Activated CD8-positive, alpha-beta memory T cell treated with anti-CD3 and anti-CD28 coated beads, Interleukin-2, amount 50 U/mL, for 24 hours (primary cell): ENCODE measurements at regions not wholly inside any gene's neighbourhood (a gene's known extent, or its start where the extent isn't known, plus 50 kb on each side); places are given as distances from the start of the nearest gene placed in this dataset.

Source experiments
- DNase-seq: peaks from one replicate; pipeline ENCODE4 v3.0.0-alpha.2; 2020; ENCODE audit errors: extremely low read depth

DNA sequence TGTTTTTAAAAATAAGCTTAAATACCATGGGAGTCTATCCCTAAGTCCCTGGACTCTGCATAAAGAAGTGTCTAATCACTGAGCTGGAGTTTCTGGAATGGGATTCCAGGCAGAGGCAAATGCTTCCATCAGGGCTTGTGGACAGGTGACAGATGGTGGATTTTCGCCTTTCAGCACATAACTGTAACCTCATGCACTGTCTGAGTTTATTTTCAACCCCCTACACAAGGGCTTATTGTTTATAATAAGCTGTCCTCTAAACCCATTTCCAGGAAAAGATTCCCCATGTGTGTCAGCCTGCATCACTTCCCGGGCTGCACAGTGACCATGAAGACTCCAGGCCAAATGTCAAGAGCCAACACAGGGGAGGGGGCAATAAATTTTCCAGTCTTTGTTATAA is 264.0 kb downstream of the PIK3R1 start:
- no peak for DNase-seq

DNA sequence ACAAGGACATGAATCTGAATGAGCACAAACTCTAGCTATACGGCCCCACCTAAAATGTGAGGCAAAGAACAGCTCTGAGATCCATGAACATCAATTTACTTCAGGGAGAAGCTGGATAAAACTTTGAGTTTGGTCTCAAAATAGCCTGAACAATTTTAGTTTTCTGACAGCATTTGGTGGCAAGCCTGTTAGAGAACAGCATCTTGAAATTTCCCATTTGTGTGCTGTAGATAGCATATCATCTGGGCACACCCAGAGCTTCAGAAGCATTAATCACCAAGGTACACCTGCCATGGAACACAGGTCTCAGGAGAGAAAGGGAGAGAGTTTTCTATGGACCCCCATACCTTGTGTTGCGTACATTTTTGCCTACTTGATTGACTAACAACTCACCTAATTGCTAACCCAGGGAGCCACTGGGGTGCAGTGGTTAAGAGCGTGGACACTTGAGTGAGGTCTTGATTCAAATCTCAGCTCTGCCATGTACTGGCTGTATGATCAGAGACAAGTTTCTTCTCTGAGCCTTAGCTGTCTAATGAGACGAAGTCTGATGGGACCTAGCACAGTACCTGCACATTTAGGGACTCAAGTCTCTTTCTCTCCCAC is 264.9 kb downstream of the PIK3R1 start:
- DNase-seq = no peak

DNA sequence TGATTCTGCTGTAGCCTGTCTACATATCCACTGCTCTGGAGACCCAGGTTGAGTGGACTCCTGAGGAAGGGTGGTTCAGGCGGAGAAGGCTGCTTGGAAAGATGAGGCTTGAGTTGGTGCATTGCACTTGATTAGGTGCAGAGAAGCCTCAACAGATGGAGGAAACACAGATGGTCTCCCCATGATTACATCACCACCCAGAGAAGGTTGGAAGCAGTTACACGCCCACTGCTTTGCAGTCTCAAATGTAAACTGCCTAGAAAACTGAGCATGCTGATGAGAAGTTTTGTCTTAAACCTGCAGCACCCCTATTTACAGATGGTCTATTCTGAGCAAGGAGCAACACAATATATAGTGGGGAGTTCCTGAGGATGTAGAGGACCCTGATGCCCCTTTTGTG is 266.6 kb downstream of the PIK3R1 start:
- no peak for DNase-seq

DNA sequence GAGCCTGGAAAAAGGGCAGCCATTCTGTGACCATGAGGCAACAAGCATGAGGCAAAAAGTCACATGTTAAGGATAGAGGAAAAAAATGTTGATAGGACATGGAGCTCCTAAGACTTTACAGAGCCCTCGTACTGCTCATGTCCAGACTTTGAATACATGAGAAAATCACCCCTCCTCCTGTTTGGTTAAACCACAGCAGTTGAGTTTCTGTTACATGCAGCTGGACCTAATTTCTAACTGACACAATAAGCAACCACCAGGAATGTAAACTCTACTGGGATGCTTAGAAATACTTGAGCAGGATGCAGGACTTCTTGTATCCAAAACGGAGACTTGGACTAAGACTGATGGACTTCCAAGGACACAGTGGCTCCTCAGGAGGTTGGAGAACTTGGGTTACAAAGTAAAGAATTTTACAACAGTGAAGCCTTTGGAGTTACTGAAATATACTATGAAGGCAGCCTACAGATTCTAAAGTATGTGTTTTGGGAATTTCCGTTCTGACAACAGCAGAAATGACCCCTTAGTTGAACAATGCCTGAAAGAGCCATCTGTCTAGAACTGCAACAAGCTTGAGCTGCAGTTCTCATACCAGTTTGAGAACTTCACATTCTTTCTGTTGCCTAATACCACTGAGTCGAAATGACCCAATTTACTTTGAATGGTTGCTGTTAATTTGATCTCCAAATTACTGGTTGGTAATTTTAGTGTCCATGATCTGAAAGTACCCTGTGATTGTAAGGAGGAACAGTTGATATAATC is 268.9 kb downstream of the PIK3R1 start:
- no peak for DNase-seq

DNA sequence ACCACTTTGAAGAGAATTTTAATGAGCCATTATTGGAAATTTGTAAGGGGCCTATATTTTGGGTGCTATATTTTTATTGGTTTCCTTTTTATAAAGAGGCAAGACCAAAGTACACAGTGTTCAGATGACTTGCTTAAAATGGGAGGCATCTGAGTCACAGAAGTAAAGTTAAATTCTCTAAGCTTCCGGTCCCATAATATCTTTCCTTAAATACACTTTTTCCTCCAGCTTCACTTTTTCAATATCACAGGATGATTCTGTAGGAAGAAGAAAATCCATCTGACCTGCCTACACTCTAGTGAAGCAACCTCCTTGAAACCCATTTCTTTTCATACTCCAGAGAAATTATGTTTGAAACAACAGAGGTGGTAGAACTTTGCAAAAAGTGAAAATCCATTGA is 274.0 kb downstream of the PIK3R1 start:
- DNase-seq = no peak

DNA sequence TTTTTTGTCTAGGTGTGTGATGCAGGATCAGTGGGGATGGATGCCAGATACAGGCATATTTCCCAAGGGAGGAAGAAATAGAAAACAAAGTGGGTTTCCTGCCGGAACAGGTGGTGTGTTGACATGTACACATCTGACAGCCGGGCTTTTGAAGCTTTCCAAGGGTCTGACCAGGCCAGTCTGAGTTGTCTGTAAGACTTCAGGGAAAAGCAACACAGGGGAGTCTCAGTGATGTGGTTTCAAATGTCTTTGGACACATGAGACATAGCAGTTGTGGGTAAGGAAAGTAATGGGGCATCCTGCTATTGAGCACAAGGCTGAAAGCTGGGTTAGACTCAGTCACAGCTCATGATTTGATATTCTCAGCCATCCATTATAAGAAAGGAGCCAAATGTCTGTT is 274.9 kb downstream of the PIK3R1 start:
- DNase-seq = no peak

DNA sequence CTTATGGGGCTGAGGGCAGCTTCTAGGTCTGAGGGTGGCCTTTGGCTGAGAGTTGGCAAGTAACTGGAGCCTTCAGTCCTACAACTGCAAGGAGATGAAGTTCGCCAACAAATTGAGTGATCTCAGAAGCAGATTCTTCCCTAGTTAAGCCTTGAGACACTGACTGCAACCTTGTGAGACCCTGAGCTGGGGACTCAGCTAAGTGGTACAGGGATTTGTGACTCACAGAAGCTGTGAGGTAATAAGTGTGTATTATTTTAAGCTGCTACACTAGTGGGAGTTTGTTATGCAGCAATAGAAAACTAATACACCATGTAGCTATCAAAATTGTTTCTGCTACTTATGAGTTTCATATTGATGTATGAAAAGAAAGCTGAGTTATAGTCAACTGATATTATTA is 279.2 kb downstream of the PIK3R1 start:
- no peak for DNase-seq

DNA sequence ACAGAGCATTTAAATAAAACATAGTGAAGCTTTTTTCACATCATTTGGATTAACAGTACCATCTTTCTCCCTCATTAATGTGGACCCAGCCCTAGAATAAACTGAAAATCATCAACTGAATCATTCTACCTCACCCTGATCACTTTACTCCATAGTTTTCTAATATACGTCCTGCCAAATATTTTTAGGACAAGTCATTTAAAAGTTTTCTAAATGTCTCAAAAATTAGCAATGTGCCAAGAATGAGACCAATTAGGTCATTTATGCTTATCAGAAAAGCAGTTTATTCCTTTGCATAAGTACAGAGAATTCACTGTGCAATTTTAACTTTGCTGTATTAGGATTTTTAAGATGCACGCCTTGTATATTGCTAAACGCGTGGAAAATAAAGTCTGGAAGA is 284.4 kb downstream of the PIK3R1 start:
- no peak for DNase-seq

DNA sequence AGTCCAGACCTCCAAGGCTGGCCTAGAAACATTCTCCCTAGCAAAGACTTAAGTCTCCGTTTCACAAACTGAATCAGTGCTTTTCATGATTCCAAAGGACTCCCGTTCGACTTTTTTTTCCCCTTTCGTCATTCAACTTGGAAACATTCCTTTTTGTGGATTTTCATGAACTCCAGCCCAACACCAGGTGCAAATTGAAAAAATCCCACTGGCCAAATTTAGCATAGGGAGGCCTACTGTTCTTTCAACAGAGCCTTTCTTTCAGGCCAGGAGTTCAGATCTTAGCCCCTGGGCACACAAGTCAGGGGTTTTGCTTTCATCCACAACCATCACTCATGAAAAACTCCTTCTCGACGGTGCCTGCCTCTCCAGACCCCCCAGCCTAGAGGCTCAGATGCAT is 285.3 kb downstream of the PIK3R1 start:
- DNase-seq = no peak

DNA sequence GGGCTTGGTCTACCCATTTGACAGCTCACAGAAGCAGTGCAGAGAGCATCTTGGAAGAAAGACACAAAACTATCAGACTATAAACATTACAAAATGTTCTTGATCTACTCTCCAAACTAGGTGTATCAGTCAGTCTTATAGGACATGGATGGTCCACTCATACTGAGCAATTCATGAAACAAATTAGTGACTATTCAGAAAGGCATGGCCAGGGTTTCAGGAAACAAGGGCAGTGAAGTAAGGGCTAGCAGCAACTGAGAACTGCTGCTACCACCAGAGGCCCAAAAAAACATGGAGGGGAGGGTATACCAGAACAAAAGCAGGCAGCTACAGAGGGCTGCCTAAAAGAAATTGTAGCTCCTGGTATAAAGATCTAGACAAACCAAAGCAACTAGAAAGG is 287.0 kb downstream of the PIK3R1 start:
- no peak for DNase-seq

DNA sequence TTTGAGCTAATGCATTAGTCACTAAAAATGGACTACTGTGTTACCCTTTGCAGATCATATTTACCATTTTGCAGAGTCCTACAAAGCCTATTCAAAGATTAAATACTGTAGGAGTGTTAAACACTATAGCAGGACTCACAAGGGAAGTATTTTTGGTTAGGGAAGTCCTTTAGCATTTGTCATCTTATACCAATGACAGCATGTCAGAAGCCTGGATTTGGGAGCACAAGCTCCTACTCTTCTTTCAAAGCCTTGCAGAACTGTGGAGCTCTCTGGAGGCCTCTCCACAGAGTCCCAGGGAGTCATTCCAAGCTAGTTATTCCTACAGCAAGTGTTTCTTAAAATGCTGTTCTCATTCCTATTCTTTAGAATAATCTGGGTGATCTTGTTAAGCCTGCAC is 288.8 kb downstream of the PIK3R1 start:
- no peak for DNase-seq

DNA sequence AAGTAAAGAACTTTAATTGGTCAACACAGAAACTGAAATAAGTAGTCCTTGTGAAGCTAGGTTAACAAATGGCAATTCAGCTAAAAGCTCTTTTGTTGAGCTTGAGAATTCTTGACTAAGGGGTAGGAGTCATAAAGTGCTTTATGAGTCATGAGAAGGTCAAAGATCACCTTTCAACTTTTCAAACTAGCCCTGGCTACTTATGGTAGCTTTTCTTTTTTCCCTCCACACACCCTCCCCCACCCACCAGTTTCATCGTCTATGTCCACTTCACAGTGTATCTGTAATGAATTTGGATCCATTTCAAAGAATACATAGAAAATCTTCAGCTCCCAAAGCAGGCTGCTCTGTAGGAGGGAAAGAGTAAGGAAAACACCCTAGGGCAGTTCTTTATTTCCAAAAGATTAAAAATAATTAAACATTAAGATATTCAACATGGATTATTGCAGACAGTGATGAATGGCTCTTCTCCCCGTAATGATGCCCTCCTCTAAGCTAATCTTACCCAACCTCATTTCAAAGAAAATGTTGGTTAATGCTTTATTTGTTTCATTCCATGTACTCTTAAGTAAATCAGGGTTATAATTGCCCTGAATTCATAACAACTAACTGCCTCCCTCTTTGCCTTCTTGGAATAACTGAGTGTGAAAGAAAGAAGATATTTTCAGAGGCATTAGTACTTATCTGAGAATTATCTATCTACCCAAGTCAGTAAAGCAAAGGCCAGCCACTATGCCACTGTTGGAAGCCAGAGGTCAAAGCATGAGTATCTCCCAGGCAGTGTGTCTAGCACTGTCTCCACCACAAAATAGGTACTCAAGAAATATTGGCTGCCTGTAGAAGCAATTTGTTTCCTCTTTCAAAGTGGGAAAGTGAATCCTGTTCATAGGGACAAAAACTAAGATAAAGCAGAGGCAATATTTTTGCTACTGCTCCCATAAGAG is 290.6 kb downstream of the PIK3R1 start:
- no peak for DNase-seq

DNA sequence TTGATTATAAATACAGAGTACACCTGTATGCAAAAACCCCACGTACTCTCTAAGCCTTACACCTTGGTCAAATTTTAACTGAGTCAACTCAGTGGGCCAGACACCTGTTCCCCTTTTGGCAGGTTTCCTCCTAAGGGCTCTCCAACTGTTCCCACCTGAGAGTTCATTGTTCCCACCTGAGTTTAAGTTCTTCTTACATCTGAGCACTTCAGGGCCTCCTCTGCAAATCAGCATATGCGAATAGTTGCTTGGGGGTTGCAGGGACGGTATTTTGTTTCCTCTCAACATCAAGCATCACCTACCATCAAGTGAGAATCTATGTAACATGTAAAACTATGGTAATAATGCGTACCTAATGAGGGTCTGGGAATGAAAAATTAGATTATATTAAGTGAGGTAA is 300.0 kb downstream of the PIK3R1 start:
- DNase-seq = no peak

DNA sequence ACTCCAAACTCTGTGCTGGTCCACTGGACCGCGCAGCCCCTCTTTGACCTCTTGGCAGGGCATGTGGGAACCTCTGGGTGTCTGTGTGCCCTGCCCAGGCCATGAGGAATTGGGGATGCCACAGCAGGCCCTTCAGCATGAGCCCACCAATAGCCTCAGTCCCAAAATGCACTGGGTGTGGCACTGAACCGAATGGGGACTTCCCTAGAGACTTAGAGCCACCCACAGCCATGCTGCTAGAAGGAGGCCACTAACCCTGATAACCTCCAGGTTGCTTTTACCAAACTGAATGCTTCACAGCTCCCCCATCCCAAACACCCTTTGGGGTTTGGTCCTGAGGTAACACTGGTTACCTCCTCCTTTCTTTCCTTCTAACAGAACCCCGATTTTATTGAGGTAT is 302.7 kb downstream of the PIK3R1 start:
- DNase-seq = no peak

DNA sequence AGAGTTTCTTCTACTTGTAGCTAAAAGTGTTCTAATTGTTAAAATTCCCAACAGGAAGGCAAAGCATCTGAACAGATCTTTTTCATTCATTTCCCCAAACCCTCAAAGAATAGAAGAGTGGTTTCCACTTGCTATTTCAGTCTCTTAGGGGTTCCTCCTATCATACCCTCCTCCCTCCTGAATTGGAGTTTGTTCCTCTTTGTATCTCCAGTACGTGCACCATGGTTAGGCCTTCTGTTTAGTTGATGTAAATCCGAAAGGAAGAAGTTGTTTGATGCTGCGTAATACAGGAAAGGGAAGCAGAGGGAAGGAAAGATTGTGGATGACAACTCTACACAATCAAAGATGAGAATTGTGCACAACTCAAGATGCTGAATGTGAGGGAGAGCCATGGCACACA is 303.6 kb downstream of the PIK3R1 start:
- no peak for DNase-seq

DNA sequence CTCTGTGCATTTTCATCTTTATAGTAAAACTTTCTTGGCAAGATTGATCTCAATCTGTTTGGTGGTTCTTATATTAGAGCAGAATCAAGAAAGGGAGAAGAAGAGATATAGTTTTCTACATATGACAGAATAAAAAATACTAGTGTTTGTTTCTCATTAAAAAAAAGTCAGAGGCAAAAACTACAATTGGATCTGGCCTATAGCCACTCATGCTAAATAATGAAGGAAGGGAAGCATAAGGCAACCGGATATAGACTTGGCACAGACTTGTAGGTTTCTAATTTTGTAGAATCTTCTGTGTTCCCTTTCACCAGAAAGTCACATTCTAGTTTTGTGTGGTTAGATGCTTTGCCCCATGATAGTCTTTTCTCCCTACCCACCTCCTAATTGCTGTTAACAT is 306.2 kb downstream of the PIK3R1 start:
- DNase-seq = no peak

DNA sequence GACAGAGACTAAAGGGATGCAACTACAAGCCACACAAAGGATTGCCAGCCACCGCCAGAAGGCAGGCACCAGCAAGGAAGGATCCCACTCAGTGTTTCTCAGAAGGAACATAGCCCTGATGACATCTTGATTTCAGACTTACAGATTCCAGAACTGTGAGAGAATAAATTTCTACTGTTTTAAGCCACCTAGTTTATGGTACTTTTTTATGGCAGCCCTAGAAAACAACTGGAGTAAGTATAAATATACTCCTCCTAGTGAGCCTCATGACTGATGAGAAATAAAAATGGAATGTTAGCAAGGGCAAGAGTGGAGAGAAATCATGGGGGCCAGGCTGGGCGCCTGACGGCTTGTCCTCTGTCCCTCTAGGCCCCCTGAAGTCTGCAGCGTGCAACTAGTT is 307.3 kb downstream of the PIK3R1 start:
- no peak for DNase-seq

DNA sequence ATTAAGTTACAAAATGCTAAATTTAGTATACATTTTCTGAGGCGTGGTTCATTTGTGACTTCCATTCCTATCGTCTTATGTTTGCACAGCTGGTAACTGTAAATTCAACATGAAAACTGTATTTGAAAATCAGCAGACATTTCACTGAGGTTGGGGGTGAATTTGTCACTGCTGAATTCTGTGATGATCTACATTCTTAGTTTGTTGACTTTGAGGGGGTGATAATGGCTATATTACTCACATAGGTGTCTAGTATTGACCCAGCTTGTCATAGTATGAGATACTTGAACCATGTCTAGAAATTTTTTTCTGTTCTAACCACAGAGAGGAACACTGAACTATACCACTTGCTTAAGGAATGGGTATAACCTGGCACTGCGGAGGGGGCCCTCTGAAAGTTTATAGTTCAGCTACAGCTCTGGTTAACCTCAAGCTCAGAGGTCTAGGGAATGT is 313.3 kb downstream of the PIK3R1 start:
- DNase-seq = no peak

DNA sequence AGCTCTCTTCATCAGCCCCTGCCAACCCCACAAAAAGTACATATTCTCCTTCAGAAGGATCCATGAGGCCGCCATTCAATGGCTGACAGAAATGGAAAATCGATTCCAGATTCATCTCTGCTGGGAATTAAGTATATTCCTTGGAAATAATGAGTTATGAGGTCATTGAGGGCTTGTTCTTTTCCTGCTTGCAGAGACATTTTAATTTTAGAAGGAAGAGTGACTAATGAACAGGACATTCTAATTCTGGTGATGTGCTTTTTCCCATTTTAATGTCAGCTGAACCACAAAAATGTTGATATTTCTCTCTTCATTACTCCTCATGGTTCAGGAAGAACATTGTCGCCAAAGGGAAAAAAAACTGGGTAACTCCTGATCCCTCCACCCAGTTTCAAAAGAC is 314.0 kb downstream of the PIK3R1 start:
- DNase-seq = no peak

DNA sequence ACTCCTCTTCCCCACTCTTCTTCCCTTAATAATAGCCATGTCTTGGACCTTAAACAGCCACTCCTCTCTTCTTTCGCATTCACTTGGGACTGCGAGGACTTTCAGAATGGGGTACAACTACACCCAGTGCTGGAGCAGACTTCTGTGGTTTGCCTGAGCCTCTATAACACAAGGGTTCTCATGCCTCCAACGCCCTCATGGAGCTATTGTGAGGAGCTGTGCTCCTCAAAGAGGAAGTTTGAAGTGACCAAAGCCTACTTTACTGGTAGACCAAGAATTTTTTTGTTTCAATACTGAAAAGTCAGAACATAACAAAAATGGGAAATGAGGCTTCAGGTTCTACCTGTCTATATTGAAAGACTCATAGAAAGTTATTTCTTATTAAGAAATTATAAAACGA is 316.4 kb downstream of the PIK3R1 start:
- DNase-seq = no peak

DNA sequence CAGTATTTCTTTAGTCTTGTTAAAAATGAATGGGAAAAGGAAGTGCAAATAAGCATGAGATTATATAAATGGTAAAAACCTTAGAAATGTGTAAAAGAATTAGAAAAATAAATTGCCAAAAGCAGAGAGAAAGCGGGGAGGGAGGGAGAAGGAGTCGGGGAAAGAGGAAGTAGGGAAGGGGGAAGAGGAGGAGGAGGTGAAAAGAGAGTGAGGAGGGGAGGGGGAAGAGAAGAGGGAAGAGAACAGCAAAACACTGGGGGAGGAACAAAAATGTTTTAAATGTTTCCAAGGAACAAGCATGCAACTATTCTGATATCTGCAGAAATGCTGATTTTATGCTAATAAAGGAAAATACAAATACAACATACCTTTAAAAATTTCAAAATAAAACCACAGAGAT is 317.5 kb downstream of the PIK3R1 start:
- no peak for DNase-seq

DNA sequence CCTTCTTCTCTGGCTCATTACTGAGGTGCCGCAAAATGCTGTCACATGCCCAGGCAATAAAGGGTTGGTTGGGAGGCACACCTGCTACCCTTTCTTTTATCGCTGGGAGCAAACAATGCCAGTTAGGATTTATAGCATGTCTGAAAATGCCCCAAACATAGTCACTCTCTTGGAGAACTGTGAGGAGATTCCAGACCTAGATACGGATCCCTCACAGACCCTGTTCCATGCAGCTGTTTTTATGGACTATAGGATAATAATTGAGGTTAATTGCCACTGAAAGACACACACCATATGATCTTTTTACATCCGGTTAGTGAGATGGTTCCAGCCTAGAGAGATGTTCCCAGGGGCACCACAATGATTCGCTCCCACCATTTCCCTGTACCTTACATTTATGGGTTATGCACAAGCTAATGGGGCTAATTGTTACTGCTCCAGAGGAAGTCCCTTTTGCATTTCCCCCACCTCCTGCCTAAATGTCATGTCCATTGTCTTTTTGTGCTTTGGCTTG is 318.1 kb downstream of the PIK3R1 start:
- DNase-seq = no peak
